Spinal cord (tissue), 9 donors: ENCODE measurements at regions not wholly inside any gene's neighbourhood (a gene's known extent, or its start where the extent isn't known, plus 50 kb on each side); places are given as distances from the start of the nearest gene placed in this dataset.
"Not testable (repeated sequence)": the region's sequence is repeated elsewhere in the genome, so short reads cannot be mapped to it uniquely, and the experiment has no call there.

Experiments used
- DNase-seq, 6 donors: peaks; one replicate each; pipeline versions ENCODE4 v3.0.0 to v3.0.0-alpha.2; 2013 to 2015; ENCODE audit warnings: low spot score in 6 of 6, low read depth in 4 of 6
- H3K27ac ChIP-seq: one replicate; pipeline ENCODE4 v1.5.1; 2013; ENCODE audit warnings: low read depth, low read length, control low read depth
- H3K27me3 ChIP-seq: one replicate; pipeline ENCODE4 v1.6.1; 2013; ENCODE audit warnings: low read length; ENCODE audit not compliant: control insufficient read depth, insufficient read depth
- H3K36me3 ChIP-seq: one replicate; pipeline ENCODE4 v1.6.1; 2013; ENCODE audit warnings: low read length; ENCODE audit not compliant: control insufficient read depth, insufficient read depth
- H3K4me1 ChIP-seq: one replicate; pipeline ENCODE4 v1.6.1; 2013; ENCODE audit warnings: low read length; ENCODE audit not compliant: control insufficient read depth, insufficient read depth
- H3K4me3 ChIP-seq: one replicate; pipeline ENCODE4 v1.5.1; 2013; ENCODE audit warnings: low read depth, low read length, control low read depth
- H3K9me3 ChIP-seq: one replicate; pipeline ENCODE4 v1.6.1; 2013; ENCODE audit warnings: low read length; ENCODE audit not compliant: control insufficient read depth, insufficient read depth
- WGBS: methylation state at CpG from one replicate; pipeline ENCODE4 v1.1.5; 2013; ENCODE audit warnings: missing lambda C conversion rate; ENCODE audit not compliant: insufficient coverage; 5-methylcytosine and 5-hydroxymethylcytosine counted together
- donor health status: healthy.

GRCh38 chr18:57891707-57892391, 88.7 kb upstream of the ATP8B1 start:
- H3K4me3 ChIP-seq: no peak overlapping the region
- DNase-seq: no peak
- H3K36me3 ChIP-seq: no peaks in the 10 kb centered on the region
- H3K9me3 ChIP-seq: peaks cover 7% of the 10 kb centered on the region
- H3K27me3 ChIP-seq: no peaks in the 10 kb centered on the region
- H3K4me1 ChIP-seq: peaks cover 4% of the 10 kb centered on the region
- H3K27ac ChIP-seq: no peak overlapping the region
- no CpG with 5 or more reads among the region's 2 CpGs for WGBS

DNA sequence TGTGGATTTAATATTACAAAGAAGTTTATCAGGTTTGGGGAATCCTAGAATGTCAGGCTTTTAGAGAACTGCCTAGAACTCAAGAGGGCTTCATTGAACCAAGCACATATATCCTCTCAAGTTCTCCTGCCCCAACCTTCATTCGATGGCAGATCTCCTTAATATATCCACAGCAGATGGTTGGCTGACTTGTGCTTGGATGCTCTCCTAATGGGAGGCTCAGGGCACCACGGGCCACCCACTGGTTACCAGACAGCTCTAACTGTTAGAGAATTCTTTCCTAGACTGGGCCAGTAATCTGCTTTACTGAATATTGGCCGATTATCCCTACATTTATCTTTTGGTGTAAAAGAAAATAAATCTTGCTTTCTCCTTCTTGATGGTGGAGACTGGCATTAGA, 87.2 kb upstream of the ATP8B1 start:
- peaks cover 4% of the 10 kb centered on the region for H3K4me1 ChIP-seq
- peaks cover 7% of the 10 kb centered on the region for H3K9me3 ChIP-seq
- H3K27me3 ChIP-seq: no peaks in the 10 kb centered on the region
- whole genome bisulfite sequencing: 89% methylated on average over 1 of the region's 3 CpGs
- H3K27ac ChIP-seq: no peak overlapping the region
- no peaks in the 10 kb centered on the region for H3K36me3 ChIP-seq
- no peak for DNase-seq
- no peak overlapping the region for H3K4me3 ChIP-seq

DNA sequence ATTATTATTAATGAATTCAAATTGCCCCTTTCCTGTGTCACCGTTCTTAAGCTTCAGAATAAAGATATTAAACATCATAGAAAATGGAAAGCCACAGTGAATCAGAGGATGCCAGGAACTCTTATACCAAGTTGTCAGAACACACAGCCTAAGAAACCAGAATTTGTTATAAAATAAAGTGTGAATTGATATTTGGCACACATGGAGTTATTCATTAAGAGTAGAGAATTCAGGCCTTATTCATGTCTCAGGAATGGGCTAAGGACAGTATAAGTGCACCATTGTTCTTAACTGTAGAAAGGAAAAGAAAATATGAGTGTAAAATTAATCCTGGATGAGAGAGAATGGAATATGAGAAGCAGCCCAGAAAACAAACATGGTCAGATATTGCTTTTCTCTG, 86.7 kb upstream of the ATP8B1 start:
- H3K4me3 ChIP-seq: no peak overlapping the region
- H3K4me1 ChIP-seq: peaks cover 4% of the 10 kb centered on the region
- WGBS: no CpG with 5 or more reads among the region's 1 CpG
- no peaks in the 10 kb centered on the region for H3K27me3 ChIP-seq
- H3K36me3 ChIP-seq: no peaks in the 10 kb centered on the region
- no peak for DNase-seq
- H3K9me3 ChIP-seq: peaks cover 7% of the 10 kb centered on the region
- H3K27ac ChIP-seq: no peak overlapping the region

DNA sequence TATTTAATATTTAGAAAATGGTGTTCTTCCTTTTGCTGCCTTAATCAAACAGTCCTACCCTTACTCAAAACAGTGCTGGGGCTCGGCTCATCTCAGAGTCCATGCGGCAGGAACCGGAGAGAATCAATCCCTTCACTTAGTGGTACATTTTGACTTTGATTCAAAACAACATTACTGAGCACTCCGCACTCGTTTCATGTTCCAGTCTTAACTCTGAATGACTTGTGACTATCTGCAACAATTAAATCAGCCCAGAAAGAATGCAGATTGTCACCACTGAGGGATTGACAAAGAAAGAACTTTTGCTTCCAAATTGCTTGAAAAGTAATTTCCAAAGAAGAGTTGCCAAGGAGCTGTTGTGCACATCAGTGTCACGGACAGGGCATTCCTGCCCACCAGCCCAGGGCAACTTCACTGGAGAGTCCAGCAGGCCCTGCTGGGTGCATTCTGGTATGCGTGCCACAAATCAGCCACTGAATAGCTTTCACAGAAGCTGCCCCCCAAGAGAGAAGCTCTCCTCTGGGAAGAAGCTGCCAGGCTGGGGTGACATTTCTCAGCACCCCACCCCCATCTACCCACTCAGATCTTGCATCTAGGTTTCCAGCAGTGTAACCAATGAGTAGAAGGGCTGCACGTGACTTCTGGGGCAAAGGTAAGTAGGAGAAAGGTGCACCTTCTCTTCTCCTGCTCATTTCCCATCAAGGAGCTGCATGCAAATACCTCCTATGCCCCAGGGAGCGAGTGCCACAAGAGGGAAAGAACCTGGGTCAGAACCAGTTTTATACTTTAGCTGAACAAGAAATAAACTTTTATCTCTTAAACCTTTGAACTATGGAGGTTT, 84.6 kb upstream of the ATP8B1 start:
- Histone ChIP-seq H3K4me1 (peaks cover 4% of the 10 kb centered on the region), H3K27ac (no peak overlapping the region), H3K9me3 (peaks cover 7% of the 10 kb centered on the region), H3K4me3 (no peak overlapping the region), H3K36me3 (no peaks in the 10 kb centered on the region), H3K27me3 (no peaks in the 10 kb centered on the region)
- peak in 3 of 6 donors; percentile 19 to 42 (median 42) for DNase-seq
- WGBS: 65% methylated on average over 6 of the region's 9 CpGs

DNA sequence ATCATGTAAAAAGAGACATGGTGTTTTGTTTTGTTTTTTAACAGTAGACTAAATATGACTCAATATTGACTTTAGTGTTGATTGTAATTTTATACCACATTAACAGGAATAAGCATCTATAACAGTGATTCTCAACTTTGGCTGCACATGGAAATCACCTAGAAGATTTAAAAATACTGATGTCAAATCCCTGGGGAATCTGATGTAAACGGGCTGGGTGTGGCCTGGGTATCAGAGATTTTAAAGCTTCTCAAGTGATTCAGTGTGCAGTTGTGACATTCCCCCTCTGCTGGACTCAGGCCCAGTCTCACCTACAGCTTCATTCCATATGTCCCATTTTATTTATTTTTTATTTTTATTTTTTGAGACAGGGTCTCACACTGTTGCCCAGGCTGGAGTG, 82.8 kb upstream of the ATP8B1 start:
- Histone ChIP-seq H3K27me3 (no peaks in the 10 kb centered on the region), H3K36me3 (no peaks in the 10 kb centered on the region), H3K4me1 (peaks cover 7% of the 10 kb centered on the region), H3K9me3 (peaks cover 7% of the 10 kb centered on the region), H3K27ac (no peak overlapping the region), H3K4me3 (no peak overlapping the region)
- no CpG with 5 or more reads among the region's 1 CpG for WGBS
- no peak for DNase-seq

- DNase-seq: no peak
- Histone ChIP-seq H3K9me3 (no peaks in the 10 kb centered on the region), H3K4me1 (peaks cover 3% of the 10 kb centered on the region), H3K36me3 (no peaks in the 10 kb centered on the region), H3K27ac (no peak overlapping the region), H3K27me3 (no peaks in the 10 kb centered on the region), H3K4me3 (no peak overlapping the region)
- 75% methylated on average over 2 of the region's 3 CpGs for WGBS
These were observed 79.3 kb upstream of the ATP8B1 start for GRCh38 chr18:57882465-57882864.

- Histone ChIP-seq H3K9me3 (no peaks in the 10 kb centered on the region), H3K27me3 (no peaks in the 10 kb centered on the region), H3K4me3 (no peak overlapping the region), H3K27ac (no peak overlapping the region), H3K36me3 (no peaks in the 10 kb centered on the region), H3K4me1 (peaks cover 3% of the 10 kb centered on the region)
- DNase-seq: peak; percentile 44 to 96 (median 69)
- 0% methylated on average over 5 of the region's 10 CpGs for WGBS
These were observed 78.8 kb upstream of the ATP8B1 start for GRCh38 chr18:57881818-57882413.

DNA sequence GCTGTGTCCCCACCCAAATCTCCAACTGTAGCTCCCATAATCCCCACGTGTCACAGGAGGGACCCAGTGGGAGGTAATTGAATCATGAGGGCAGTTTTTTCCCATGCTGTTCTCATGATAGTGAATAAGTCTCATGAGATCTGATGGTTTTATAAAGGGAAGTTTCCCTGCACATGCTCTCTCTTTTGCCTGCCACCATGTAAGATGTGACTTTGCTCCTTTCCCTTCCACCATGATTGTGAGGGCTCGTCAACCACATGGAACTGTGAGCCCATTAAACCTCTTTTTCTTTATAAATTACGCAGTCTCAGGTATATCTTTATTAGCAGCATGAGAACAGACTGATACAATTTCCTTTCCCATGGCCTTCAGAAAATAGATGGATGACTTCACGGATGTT, 76.8 kb upstream of the ATP8B1 start:
- H3K4me3 ChIP-seq, H3K27ac ChIP-seq: not testable (repeated sequence)

GRCh38 chr18:57869221-57869620, 66.1 kb upstream of the ATP8B1 start:
- H3K27me3 ChIP-seq: no peaks in the 10 kb centered on the region
- DNase-seq: no peak
- no peaks in the 10 kb centered on the region for H3K9me3 ChIP-seq
- H3K4me3 ChIP-seq: no peak overlapping the region
- H3K4me1 ChIP-seq: no peaks in the 10 kb centered on the region
- H3K27ac ChIP-seq: no peak overlapping the region
- H3K36me3 ChIP-seq: no peaks in the 10 kb centered on the region

More for the DNA sequence above, 76.8 kb upstream of the ATP8B1 start:
- H3K27me3 ChIP-seq, DNase-seq, H3K36me3 ChIP-seq, H3K9me3 ChIP-seq, H3K4me1 ChIP-seq: not testable (repeated sequence)
- 83% methylated on average over 1 of the region's 4 CpGs for WGBS
